OCI-LY7 (cell line): ENCODE measurements at regions not wholly inside any gene's neighbourhood (a gene's known extent, or its start where the extent isn't known, plus 50 kb on each side); places are given as distances from the start of the nearest gene placed in this dataset.

Experiments
- BruUV-seq: library from RNA; stranded (reverse); fragments of 400-500 nt; replicated peaks from 2 replicates; lab custom pipeline; 2021; lab: Mats Ljungman, UMichigan
- CTCF ChIA-PET: fragments of 300-600 bp; sonication (Branson Sonifier 250); formaldehyde crosslinking; loops from one replicate; lab custom pipeline; 2022; ENCODE audit warnings: antibody characterized with exemption; ENCODE audit not compliant: unreplicated experiment; lab: Charles Lee
- POLR2A ChIA-PET: fragments of 300-600 bp; sonication (Branson Sonifier 250); formaldehyde crosslinking; loops from one replicate; lab custom pipeline; 2022; ENCODE audit warnings: antibody characterized with exemption; lab: Charles Lee
- DNase-seq: peaks from one replicate; pipeline ENCODE4 v3.0.0-alpha.2; 2015; ENCODE audit warnings: low spot score
- H2AFZ ChIP-seq: fragments of 200-600 bp; sonication (generic), shearing (Covaris generic); 2 replicates; pipeline ENCODE4 v1.6.1; 2014; ENCODE audit warnings: mild to moderate bottlenecking, antibody characterized with exemption, low read length, moderate library complexity
- H3K27ac ChIP-seq: fragments of 200-600 bp; sonication (generic); 2 replicates; pipeline ENCODE4 v1.5.1; 2014; ENCODE audit warnings: mixed run types, low read depth, mild to moderate bottlenecking, moderate library complexity, low read length, inconsistent platforms; ENCODE audit not compliant: poor library complexity, severe bottlenecking
- H3K36me3 ChIP-seq: fragments of 200-600 bp; sonication (generic); 2 replicates; pipeline ENCODE4 v1.6.1; 2014; ENCODE audit warnings: mild to moderate bottlenecking, antibody characterized with exemption, low read length, moderate library complexity, mixed read lengths; ENCODE audit not compliant: insufficient read depth
- H3K4me1 ChIP-seq: fragments of 200-600 bp; sonication (generic); 2 replicates; pipeline ENCODE4 v1.5.1; 2014; ENCODE audit warnings: mild to moderate bottlenecking, low read length; ENCODE audit not compliant: insufficient read depth, poor library complexity, severe bottlenecking
- H3K4me2 ChIP-seq: fragments of 200-600 bp; sonication (generic); 2 replicates; pipeline ENCODE4 v1.6.1; 2014; ENCODE audit warnings: mild to moderate bottlenecking, low read length
- H3K4me3 ChIP-seq: fragments of 200-600 bp; sonication (generic); 2 replicates; pipeline ENCODE4 v1.5.1; 2014; ENCODE audit warnings: mild to moderate bottlenecking, low read depth, low read length; ENCODE audit not compliant: poor library complexity, severe bottlenecking
- H3K79me2 ChIP-seq: fragments of 200-600 bp; sonication (generic); 2 replicates; pipeline ENCODE4 v1.6.1; 2016; ENCODE audit warnings: low read depth, mild to moderate bottlenecking, low read length, moderate library complexity, mixed read lengths; ENCODE audit not compliant: insufficient read depth
- H3K9me2 ChIP-seq: fragments of 200-600 bp; sonication (generic); 2 replicates; pipeline ENCODE4 v1.6.1; 2016; ENCODE audit warnings: mild to moderate bottlenecking, low read length, mixed read lengths; ENCODE audit not compliant: insufficient read depth
- H3K9me3 ChIP-seq: fragments of 200-600 bp; sonication (generic); 2 replicates; pipeline ENCODE4 v1.6.1; 2014; ENCODE audit warnings: mild to moderate bottlenecking, mixed run types, low read length, mixed read lengths
- H4K20me1 ChIP-seq: fragments of 200-600 bp; sonication (generic); 2 replicates; pipeline ENCODE4 v1.6.1; 2014; ENCODE audit warnings: mild to moderate bottlenecking, antibody characterized with exemption, low read length, moderate library complexity, mixed read lengths; ENCODE audit not compliant: insufficient read depth
- CTCF ChIP-seq: fragments of 200-600 bp; sonication (generic); conservative IDR thresholded peaks from 2 replicates; pipeline ENCODE4 v1.5.1; 2014; ENCODE audit warnings: mild to moderate bottlenecking, antibody characterized with exemption, low read length, moderate library complexity, mixed read lengths
- EZH2phosphoT487 ChIP-seq: fragments of 200-600 bp; sonication (generic); IDR thresholded peaks from 2 replicates; pipeline ENCODE4 v1.6.1; 2018; ENCODE audit warnings: low read depth, borderline replicate concordance, mild to moderate bottlenecking, mixed run types, antibody characterized with exemption, low read length, moderate library complexity, mixed read lengths
- intact Hi-C: fragments of 100-400 bp; cut with micrococcal nuclease; formaldehyde crosslinking; loops from one replicate; pipeline ENCODE4 v1.10.0; 2022; ENCODE audit not compliant: unreplicated experiment

GRCh38 chr1:30117685-30118084, 605.7 kb downstream of the MATN1 start:
- intact Hi-C loops = no loop called here
- TF ChIP-seq EZH2phosphoT487 (no peak), CTCF (no peak)
- ChIA-PET POLR2A (no interaction called here), CTCF (no interaction called here)
- Histone ChIP-seq H3K4me2 (no peak overlapping the region), H3K79me2 (no peaks in the 10 kb centered on the region), H2AFZ (no peak overlapping the region), H3K9me2 (no peaks in the 10 kb centered on the region), H3K4me3 (no peak overlapping the region), H3K36me3 (no peaks in the 10 kb centered on the region), H3K9me3 (no peaks in the 10 kb centered on the region), H4K20me1 (no peaks in the 10 kb centered on the region), H3K4me1 (no peaks in the 10 kb centered on the region), H3K27ac (no peak overlapping the region)
- BruUV-seq = no TSS peak
- DNase-seq = no peak

- TF ChIP-seq CTCF (peak; percentile 64), EZH2phosphoT487 (no peak)
- H3K9me2 ChIP-seq = no peaks in the 10 kb centered on the region
- no peaks in the 10 kb centered on the region for H3K36me3 ChIP-seq
- no peak overlapping the region for H3K4me3 ChIP-seq
- H3K79me2 ChIP-seq = no peaks in the 10 kb centered on the region
- no TSS peak for BruUV-seq
- H3K4me1 ChIP-seq = no peaks in the 10 kb centered on the region
- no peaks in the 10 kb centered on the region for H4K20me1 ChIP-seq
- no peaks in the 10 kb centered on the region for H3K9me3 ChIP-seq
- peak; percentile 21 for DNase-seq
- ChIA-PET POLR2A (no interaction called here), CTCF (no interaction called here)
- no peak overlapping the region for H3K27ac ChIP-seq
- no peak overlapping the region for H2AFZ ChIP-seq
- H3K4me2 ChIP-seq = no peak overlapping the region
- intact Hi-C loops = no loop called here
These were observed 612.0 kb downstream of the MATN1 start for GRCh38 chr1:30111431-30111830.

- no peak overlapping the region for H2AFZ ChIP-seq
- ChIA-PET CTCF (no interaction called here), POLR2A (interaction anchor here (0.7 kb wide), 1 partner anchor 1242 kb away, joined by 3 read pairs; no protein-coding TSS in a partner anchor)
- no peaks in the 10 kb centered on the region for H3K36me3 ChIP-seq
- H3K4me1 ChIP-seq = no peaks in the 10 kb centered on the region
- BruUV-seq = no TSS peak
- intact Hi-C loops = no loop called here
- no peak overlapping the region for H3K27ac ChIP-seq
- H3K4me2 ChIP-seq = no peak overlapping the region
- H4K20me1 ChIP-seq = no peaks in the 10 kb centered on the region
- TF ChIP-seq EZH2phosphoT487 = no peak
- no peak for TF ChIP-seq CTCF
- H3K79me2 ChIP-seq = no peaks in the 10 kb centered on the region
- no peak overlapping the region for H3K4me3 ChIP-seq
- no peak for DNase-seq
- no peaks in the 10 kb centered on the region for H3K9me3 ChIP-seq
- no peaks in the 10 kb centered on the region for H3K9me2 ChIP-seq
These were observed 612.5 kb downstream of the MATN1 start for GRCh38 chr1:30110846-30111245.
